HepG2 (cell line): ENCODE measurements at regions not wholly inside any gene's neighbourhood (a gene's known extent, or its start where the extent isn't known, plus 50 kb on each side); places are given as distances from the start of the nearest gene placed in this dataset.

Source experiments
- CBX5 ChIP-seq: sonication (generic); formaldehyde crosslinking; IDR thresholded peaks from 2 replicates; pipeline ENCODE4 v1.4.0; 2020; ENCODE audit warnings: missing genetic modification reagents, borderline replicate concordance
- FOXK2 ChIP-seq: fragments of 450-650 bp; IDR thresholded peaks from 2 replicates; pipeline ENCODE4 v1.6.1; 2016
- HIVEP1 ChIP-seq: sonication (generic); formaldehyde crosslinking; IDR thresholded peaks from 2 replicates; pipeline ENCODE4 v1.4.0; 2020; ENCODE audit warnings: mild to moderate bottlenecking, missing genetic modification reagents
- JUNB ChIP-seq: sonication (generic); formaldehyde crosslinking; IDR thresholded peaks from 2 replicates; pipeline ENCODE4 v1.8.0; 2022; ENCODE audit warnings: missing genetic modification reagents, mild to moderate bottlenecking, borderline replicate concordance
- MED1 ChIP-seq: sonication (generic); formaldehyde crosslinking; IDR thresholded peaks from 2 replicates; pipeline ENCODE4 v1.4.0; 2020; ENCODE audit warnings: missing genetic modification reagents
- POLR2AphosphoS5 ChIP-seq: IDR thresholded peaks from 2 replicates; pipeline ENCODE4 v1.6.1; 2012; ENCODE audit warnings: low read depth, low read length
- REXO4 ChIP-seq: sonication (generic); formaldehyde crosslinking; IDR thresholded peaks from 2 replicates; pipeline ENCODE4 v1.8.0; 2022; ENCODE audit warnings: missing genetic modification reagents, mild to moderate bottlenecking, borderline replicate concordance
- UBTF ChIP-seq: sonication (generic); formaldehyde crosslinking; IDR thresholded peaks from 2 replicates; pipeline ENCODE4 v1.4.0; 2020; ENCODE audit warnings: mild to moderate bottlenecking, missing genetic modification reagents
- ZFP36L1 ChIP-seq: sonication (generic); formaldehyde crosslinking; IDR thresholded peaks from 2 replicates; pipeline ENCODE4 v1.8.0; 2022; ENCODE audit warnings: mild to moderate bottlenecking, missing genetic modification reagents, moderate library complexity
- ZNF317 ChIP-seq: sonication (generic); formaldehyde crosslinking; IDR thresholded peaks from 2 replicates; pipeline ENCODE4 v1.5.0; 2020; ENCODE audit warnings: mild to moderate bottlenecking, missing genetic modification reagents
- TF ChIP-seq, protein P1 (sequence below): sonication (generic); formaldehyde crosslinking; IDR thresholded peaks from 2 replicates; pipeline ENCODE4 v1.5.0; 2020; ENCODE audit warnings: mild to moderate bottlenecking, missing genetic modification reagents, moderate library complexity
- TF ChIP-seq, protein P2 (sequence below): sonication (generic); formaldehyde crosslinking; IDR thresholded peaks from 2 replicates; pipeline ENCODE4 v1.9.0; 2022; ENCODE audit warnings: missing genetic modification reagents, mild to moderate bottlenecking, borderline replicate concordance

DNA sequence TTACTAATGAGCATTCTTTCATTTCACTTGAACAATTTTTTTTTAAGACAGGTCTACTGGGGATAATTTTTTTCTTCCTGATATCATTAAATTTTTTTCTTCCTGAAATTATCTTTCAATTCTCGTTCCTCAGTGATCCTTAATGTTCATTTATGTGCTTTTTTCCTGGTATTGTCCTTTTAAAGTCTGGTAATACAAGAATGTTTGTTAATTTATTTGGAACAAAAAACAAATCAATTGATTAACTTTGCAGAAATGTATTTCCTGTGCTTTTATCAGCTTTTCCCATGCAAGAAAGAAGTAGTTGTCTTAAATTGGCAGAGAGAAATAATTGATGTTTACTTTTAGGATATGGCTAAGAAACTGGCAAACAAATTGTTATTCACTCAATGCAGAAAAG, 945.4 kb upstream of the MIR17HG start:
- TF ChIP-seq POLR2AphosphoS5 (no peak), JUNB (CRISPR knock-in tag) (no peak), FOXK2 (no peak), REXO4 (CRISPR knock-in tag) (no peak), UBTF (CRISPR knock-in tag) (no peak), CBX5 (CRISPR knock-in tag) (no peak), ZFP36L1 (CRISPR knock-in tag) (no peak), ZNF317 (no peak), HIVEP1 (CRISPR knock-in tag) (no peak), MED1 (CRISPR knock-in tag) (no peak)
- TF ChIP-seq, protein P1, sequence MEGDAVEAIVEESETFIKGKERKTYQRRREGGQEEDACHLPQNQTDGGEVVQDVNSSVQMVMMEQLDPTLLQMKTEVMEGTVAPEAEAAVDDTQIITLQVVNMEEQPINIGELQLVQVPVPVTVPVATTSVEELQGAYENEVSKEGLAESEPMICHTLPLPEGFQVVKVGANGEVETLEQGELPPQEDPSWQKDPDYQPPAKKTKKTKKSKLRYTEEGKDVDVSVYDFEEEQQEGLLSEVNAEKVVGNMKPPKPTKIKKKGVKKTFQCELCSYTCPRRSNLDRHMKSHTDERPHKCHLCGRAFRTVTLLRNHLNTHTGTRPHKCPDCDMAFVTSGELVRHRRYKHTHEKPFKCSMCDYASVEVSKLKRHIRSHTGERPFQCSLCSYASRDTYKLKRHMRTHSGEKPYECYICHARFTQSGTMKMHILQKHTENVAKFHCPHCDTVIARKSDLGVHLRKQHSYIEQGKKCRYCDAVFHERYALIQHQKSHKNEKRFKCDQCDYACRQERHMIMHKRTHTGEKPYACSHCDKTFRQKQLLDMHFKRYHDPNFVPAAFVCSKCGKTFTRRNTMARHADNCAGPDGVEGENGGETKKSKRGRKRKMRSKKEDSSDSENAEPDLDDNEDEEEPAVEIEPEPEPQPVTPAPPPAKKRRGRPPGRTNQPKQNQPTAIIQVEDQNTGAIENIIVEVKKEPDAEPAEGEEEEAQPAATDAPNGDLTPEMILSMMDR (CRISPR knock-in tag), result no peak
- TF ChIP-seq, protein P2, sequence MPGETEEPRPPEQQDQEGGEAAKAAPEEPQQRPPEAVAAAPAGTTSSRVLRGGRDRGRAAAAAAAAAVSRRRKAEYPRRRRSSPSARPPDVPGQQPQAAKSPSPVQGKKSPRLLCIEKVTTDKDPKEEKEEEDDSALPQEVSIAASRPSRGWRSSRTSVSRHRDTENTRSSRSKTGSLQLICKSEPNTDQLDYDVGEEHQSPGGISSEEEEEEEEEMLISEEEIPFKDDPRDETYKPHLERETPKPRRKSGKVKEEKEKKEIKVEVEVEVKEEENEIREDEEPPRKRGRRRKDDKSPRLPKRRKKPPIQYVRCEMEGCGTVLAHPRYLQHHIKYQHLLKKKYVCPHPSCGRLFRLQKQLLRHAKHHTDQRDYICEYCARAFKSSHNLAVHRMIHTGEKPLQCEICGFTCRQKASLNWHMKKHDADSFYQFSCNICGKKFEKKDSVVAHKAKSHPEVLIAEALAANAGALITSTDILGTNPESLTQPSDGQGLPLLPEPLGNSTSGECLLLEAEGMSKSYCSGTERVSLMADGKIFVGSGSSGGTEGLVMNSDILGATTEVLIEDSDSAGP (CRISPR knock-in tag), result no peak
